ENCODE measurements at regions not wholly inside any gene's neighbourhood (a gene's known extent, or its start where the extent isn't known, plus 50 kb on each side); places are given as distances from the start of the nearest gene placed in this dataset.

DNA sequence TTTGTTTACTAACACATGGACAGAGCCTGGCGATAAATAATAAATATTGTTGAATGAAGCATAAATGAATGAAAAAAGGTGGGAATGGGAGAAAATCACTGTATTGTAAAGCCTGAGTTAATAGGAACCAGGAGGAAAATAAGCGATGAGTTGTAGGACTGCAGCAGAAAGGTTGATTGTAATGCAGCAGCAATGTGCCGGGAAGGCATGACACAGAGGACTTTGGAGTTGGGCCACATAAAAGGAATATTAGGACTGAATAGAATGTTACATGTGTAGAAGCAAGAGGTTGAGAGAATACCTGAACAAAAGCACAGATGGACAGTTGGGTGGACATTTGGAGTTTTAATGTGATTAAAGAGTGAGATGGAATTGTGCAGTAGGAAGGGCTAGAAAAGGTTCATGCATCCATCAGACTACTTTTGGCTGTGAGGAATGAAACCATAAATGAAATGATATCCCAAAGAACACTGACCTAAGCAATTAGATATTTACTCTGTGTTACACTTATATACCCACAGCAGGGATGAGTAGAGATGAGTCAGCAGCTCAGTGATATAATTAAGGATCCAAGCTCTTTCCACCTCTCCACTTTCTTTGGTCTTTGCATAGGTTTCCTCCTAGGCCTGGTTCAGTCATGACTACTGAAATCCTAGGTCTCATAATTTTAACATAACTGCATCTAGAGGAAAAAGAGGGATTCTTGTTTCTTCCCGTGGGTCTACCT is 55.4 kb downstream of the CCER1 start:
- Mint-ChIP-seq H3K27ac (no peak overlapping the region), H3K27me3 (ENCODE audit: low read depth) (no peaks in the 10 kb centered on the region), H3K9me3 (peaks cover 8% of the 10 kb centered on the region), H3K4me3 (no peak overlapping the region), H3K36me3 (no peaks in the 10 kb centered on the region), H3K4me1 (no peaks in the 10 kb centered on the region)
- DNase-seq (ENCODE audit: low spot score in 2 of 2, unreplicated experiment in 2 of 2), result no peak
- TF ChIP-seq CTCF (IDR thresholded peaks at IDR 0.05; ENCODE audit: unreplicated experiment), result no peak

- TF ChIP-seq CTCF (IDR thresholded peaks at IDR 0.05; ENCODE audit: unreplicated experiment), result no peak
- H3K4me3 Mint-ChIP-seq, result no peak overlapping the region
- no peaks in the 10 kb centered on the region for H3K4me1 Mint-ChIP-seq
- DNase-seq (ENCODE audit: low spot score in 2 of 2, unreplicated experiment in 2 of 2), result no peak
- no peaks in the 10 kb centered on the region for H3K36me3 Mint-ChIP-seq
- H3K9me3 Mint-ChIP-seq, result peaks cover 8% of the 10 kb centered on the region
- no peak overlapping the region for H3K27ac Mint-ChIP-seq
- H3K27me3 Mint-ChIP-seq (ENCODE audit: low read depth), result no peaks in the 10 kb centered on the region
Observed at GRCh38 chr12:90897986-90898385, 57.0 kb downstream of the CCER1 start.

DNA sequence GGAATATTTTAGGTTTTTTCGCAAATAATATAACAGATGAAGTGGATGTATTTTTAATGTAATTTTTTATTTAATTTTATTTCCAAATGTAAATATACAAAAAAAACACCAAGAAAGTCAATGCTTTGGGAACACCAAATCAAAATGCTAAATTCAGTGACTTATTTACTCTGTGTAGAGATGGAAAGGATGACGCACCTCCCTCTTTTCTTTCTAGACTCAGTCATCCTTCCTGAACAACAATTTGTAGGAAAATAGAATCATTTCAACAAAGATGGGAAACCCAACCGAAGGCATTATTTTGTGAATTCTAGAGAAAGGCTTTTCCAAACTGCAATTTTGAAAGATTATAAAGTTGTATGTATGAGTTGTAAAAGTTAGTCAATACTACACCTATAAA is 57.7 kb downstream of the CCER1 start:
- no peak for TF ChIP-seq CTCF (IDR thresholded peaks at IDR 0.05; ENCODE audit: unreplicated experiment)
- Mint-ChIP-seq H3K27me3 (ENCODE audit: low read depth) (no peaks in the 10 kb centered on the region), H3K4me1 (no peaks in the 10 kb centered on the region), H3K4me3 (no peak overlapping the region), H3K36me3 (no peaks in the 10 kb centered on the region), H3K27ac (no peak overlapping the region), H3K9me3 (peaks cover 11% of the 10 kb centered on the region)
- no peak for DNase-seq (ENCODE audit: low spot score in 2 of 2, unreplicated experiment in 2 of 2)

DNA sequence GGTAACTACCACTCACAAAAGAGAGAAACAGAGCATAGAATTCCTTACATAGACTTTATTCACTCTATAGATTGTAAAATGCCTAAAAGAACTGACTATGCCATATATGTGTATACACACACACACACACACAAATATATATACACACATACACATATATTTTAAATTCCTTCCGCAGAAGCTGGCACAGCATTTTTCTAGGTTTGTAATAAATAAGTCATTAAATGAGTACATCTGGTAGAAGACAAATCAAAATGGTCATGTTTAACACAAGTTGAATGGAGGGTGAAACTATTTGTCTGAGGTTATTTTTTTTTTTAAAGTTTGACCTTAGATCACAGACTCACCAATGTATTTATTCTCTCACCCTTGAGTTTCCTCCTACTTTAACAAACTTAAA is 58.2 kb downstream of the CCER1 start:
- no peak overlapping the region for H3K4me3 Mint-ChIP-seq
- H3K9me3 Mint-ChIP-seq, result peaks cover 15% of the 10 kb centered on the region
- no peaks in the 10 kb centered on the region for H3K27me3 Mint-ChIP-seq (ENCODE audit: low read depth)
- DNase-seq (ENCODE audit: low spot score in 2 of 2, unreplicated experiment in 2 of 2), result no peak
- TF ChIP-seq CTCF (IDR thresholded peaks at IDR 0.05; ENCODE audit: unreplicated experiment), result no peak
- H3K27ac Mint-ChIP-seq, result no peak overlapping the region
- no peaks in the 10 kb centered on the region for H3K4me1 Mint-ChIP-seq
- H3K36me3 Mint-ChIP-seq, result no peaks in the 10 kb centered on the region

DNA sequence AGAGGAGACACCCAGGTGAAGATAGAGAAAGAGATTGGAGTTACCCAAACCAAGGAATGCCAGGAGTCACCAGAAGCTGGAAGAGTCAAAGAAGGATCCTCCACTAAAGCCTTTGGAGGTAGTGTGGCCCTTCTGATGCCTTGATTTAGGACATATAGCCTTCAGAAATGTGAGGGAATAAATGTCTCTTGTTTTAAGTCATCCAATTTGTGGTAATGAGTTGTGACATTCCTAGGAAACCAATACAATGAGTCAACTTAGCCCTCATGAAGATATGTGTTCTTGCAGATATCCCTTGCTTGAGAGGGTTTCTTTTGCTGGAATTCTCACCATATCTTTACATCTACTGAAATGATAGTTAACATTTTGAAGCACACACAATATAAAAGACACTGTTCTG is 58.8 kb downstream of the CCER1 start:
- no peak overlapping the region for H3K4me3 Mint-ChIP-seq
- TF ChIP-seq CTCF (IDR thresholded peaks at IDR 0.05; ENCODE audit: unreplicated experiment), result no peak
- no peaks in the 10 kb centered on the region for H3K27me3 Mint-ChIP-seq (ENCODE audit: low read depth)
- H3K4me1 Mint-ChIP-seq, result no peaks in the 10 kb centered on the region
- H3K9me3 Mint-ChIP-seq, result peaks cover 15% of the 10 kb centered on the region
- no peaks in the 10 kb centered on the region for H3K36me3 Mint-ChIP-seq
- no peak overlapping the region for H3K27ac Mint-ChIP-seq
- DNase-seq (ENCODE audit: low spot score in 2 of 2, unreplicated experiment in 2 of 2), result no peak

- H3K4me3 Mint-ChIP-seq, result no peak overlapping the region
- no peak for DNase-seq (ENCODE audit: low spot score in 2 of 2, unreplicated experiment in 2 of 2)
- H3K4me1 Mint-ChIP-seq, result no peaks in the 10 kb centered on the region
- H3K36me3 Mint-ChIP-seq, result no peaks in the 10 kb centered on the region
- H3K9me3 Mint-ChIP-seq, result peaks cover 21% of the 10 kb centered on the region
- no peak overlapping the region for H3K27ac Mint-ChIP-seq
- H3K27me3 Mint-ChIP-seq (ENCODE audit: low read depth), result no peaks in the 10 kb centered on the region
- TF ChIP-seq CTCF (IDR thresholded peaks at IDR 0.05; ENCODE audit: unreplicated experiment), result no peak
Observed at GRCh38 chr12:90888316-90888715, 66.7 kb downstream of the CCER1 start.

Data from mesothelial cell of epicardium (in vitro differentiated cells).